Dermis microvascular lymphatic vessel endothelial cell (primary cell): ENCODE measurements at regions not wholly inside any gene's neighbourhood (a gene's known extent, or its start where the extent isn't known, plus 50 kb on each side); places are given as distances from the start of the nearest gene placed in this dataset.

Experiments
- DNase-seq, 2 donors: peaks; one replicate each; pipeline versions ENCODE4 v3.0.0 to v3.0.0-alpha.2; 2010; ENCODE audit warnings: low read depth in 2 of 2

DNA sequence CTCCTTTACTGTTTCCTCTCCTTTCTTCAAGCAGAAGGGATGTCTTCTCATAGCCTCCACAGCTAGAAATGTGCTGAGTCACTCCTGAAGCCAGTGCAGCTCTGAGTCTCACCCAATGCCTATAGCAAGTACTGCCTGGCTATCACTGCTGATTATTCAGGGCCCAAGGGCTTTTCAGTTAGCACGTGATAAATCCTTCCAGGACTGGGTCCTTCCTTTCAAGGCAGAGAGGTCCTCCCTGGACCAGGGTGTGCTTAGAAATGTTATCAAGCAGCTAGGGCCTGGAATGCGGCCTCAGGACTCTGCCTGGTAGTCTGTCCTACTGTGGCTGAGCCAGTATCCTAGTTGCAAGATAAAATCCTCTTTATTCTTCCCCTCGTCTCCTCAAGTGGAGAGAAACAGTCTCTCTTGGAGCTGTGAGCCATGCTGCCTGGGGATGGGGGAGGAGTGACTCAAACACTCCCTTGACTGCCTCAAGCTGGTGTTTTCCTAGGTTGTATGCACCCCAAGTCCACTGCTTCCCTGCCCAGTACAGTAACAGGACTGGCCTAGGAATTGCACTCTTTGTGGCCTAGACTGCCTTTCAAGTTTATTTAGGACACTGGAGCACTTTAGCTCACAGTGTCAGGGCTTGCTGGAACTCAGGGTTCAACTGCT is 198.7 kb upstream of the SERP2 start:
- no peak for DNase-seq

DNA sequence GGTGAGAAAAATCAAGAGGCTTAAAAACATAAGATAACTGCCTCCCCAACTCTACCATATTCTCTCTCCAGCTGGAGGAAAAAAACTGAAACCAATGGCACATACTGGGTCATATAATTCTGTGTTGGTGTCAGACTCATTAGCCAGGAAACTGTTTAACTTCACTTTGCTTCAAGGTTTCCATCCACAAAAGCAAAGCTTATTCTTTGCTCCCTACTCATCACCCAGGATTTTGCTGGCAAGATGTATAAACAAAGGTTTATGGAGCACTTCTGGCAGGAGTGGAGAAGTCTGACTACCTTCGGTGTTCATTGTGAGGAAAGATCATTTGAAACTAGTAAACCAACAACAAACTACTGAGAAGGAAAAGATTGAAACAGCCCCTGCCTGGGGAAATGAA is 197.5 kb upstream of the SERP2 start:
- no peak for DNase-seq

DNA sequence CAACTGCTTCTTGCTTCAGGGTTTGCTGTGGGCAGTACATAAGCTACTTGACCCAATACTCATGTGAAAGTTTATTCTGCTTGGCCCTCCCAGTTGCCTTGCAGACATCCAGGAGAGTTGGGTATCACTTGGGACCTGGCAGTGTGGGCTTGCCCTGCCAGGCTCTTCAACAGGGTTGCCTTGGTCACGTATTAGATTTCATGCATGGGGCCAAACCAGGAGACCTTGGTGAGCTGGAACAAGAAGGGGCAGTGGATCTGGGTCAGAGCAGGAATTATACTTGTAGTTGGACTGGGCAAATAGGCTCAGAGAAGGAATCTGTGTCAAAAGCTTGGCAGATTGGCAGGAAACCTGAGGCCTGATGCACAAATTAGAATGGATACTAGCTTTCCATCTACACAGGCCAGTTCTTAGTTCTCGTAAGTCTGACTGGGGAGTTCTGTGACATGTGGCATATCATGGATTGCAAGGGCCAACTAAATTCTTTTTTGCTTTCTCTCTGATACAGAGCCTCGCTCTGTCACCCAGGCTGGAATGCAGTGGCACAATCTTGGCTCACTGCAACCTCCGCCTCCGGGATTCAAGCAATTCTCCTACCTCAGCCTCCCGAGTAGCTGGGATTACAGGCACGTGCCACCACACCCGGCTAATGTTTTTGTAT is 192.6 kb upstream of the SERP2 start:
- no peak for DNase-seq

DNA sequence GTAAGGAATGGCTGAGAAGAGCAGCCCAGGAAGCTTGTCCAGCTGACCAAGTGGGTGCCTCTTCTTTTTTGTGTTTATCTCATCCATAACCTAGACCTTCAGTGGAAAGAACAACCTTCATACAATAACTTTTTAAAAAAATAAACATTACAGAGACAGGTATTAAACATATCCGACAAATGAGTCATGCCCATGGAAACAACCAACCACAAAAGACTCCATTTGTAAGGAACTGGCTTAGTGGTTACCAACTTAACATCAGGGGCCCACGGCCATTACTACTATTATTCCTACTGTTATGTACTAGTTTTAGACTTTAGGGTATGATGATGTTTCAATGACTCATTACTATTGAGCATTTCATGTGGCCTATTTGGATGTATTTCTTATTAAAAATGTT is 191.7 kb upstream of the SERP2 start:
- peak in 1 of 2 donors; percentile 22 for DNase-seq

DNA sequence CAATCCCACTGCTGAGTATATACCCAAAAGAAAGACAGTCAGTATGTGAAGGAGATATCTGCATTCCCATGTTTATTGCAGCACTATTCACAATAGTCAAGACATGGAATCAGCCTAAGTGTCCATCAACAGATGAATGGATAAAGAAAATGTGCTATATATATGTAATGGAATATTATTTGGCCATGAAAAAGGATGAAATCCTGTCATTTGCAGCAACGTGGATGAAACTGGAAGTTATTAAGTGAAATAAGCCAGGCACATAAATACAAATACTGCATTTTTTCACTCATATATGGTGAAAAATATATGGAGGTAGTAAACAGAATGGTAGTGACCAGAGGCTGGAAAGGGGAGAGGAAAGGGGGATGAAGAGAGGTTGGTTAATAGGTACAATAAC is 188.9 kb upstream of the SERP2 start:
- DNase-seq, result no peak

DNA sequence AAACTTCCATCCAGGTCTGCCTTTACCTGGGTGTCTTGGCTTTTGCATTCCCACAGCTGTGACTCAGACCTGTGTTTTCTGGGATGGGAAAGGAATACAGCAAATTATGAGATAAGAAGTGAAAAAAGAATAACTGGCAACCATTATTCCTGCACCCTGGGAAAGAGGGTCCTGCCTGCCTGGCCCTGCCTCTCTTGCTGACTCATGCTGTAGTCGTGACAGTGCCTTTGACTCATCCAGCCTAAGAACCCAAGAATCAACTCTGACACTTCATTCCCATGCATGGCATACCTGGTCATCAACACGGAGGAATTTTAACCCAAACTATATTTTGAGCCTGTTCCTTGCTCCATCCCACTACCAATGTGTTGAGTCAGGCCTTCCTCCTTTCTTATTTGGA is 185.4 kb upstream of the SERP2 start:
- peak in 1 of 2 donors; percentile 15 for DNase-seq

DNA sequence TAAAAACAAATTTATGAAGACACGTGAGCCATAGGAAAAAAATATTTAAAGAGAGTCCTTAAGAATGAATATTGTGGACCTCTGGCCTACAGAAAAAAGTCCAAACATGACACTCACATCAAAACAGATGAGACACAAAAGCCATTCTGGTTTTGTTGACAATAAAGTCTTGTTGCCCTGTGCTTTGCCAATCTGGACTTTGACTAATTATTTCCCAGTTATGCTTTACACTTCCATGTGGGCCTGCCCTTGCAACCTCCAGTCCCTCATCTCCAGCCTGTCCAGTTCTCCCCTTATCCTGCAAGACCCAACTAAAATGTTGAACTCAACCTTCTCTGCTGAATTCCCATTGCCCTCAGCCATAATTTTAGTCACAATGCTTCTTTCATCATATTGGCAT is 184.5 kb upstream of the SERP2 start:
- DNase-seq, result no peak

DNA sequence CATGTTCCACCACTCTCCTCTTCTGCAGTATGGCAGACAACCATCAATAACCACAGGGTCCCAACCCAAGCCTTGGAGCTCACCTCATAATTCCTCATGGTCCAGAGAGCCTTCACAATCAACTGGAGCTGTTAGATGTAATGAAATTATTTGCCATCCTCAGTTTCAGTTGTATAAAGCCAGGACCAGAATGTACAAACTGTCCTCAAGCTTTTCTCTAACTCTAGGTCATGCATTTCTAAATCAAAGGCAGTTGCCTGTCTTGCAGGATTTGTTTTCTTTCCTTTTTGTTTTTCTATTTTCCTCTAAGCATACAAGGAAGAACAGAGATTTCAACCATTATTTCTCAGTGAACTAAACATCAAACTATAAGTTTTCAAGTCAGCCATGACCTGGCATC is 182.5 kb upstream of the SERP2 start:
- no peak for DNase-seq

DNA sequence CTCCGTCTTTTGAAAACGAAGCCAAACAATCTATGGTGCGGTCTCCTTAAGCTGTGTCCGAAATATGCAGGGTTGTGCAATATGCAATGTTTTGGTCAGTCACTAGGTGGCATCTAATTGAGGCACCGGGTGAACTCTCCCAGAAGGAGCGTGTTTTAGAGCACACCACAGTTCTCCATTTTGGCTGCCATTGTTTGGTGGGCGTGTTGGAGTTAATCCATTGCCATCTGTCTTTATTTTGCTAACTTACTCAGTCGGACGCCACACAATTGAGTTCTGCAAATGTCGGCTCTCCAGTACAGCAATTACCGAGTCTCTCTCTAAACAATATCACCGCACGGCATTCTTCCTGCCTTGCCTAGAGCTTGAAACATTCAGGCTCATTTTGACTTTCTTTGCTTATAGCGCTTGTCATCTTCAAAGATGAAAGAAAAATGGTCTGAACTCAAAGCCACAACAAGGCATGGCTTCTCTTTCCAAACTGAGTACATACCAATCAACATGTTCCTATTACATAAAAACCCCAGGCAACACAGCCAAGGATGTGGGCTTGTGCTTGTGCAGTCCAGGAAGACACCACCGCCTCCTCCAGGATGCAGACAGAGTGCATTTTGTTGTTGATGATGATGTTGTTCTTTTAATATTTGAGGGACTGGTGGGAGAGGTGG is 182.0 kb upstream of the SERP2 start:
- DNase-seq, result peak; percentile 71 to 72

DNA sequence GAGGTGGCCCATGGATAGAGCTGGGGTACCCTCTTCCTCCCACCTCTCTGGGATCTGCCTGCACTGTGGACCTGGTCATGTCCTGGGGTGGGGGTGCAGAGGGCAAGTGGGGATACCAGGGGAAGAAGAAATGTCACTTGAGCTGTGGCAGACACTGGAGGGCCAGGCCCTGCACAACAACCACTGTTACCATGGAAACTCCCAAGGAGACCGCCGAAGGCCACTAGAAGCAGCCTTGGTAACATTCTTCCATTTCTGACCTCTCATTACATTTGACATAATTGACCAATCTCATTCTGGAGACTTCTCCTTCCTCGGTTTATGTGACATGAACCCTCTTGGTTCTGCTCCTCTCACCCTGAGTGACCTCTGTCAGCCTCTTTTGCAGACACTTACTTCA is 179.9 kb upstream of the SERP2 start:
- no peak for DNase-seq

DNA sequence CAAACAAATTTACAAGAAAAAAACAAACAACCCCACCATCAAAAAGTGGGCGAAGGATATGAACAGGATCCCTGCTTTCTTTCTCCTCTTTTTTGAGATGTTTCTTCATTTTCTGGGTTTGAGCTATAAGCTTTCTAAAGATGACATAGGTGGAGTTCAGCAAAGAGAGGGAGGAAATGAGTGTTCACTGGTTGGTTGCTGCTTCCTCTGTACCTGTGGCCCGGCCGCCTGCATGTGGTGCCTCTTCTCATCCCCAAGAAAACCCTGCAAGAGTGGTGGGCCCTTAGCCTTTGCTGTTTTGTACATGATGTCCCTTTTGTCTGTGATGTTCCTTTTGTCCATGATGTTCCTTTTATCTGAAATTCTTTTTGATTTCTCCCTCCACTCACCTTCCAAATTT is 178.4 kb upstream of the SERP2 start:
- DNase-seq, result no peak

DNA sequence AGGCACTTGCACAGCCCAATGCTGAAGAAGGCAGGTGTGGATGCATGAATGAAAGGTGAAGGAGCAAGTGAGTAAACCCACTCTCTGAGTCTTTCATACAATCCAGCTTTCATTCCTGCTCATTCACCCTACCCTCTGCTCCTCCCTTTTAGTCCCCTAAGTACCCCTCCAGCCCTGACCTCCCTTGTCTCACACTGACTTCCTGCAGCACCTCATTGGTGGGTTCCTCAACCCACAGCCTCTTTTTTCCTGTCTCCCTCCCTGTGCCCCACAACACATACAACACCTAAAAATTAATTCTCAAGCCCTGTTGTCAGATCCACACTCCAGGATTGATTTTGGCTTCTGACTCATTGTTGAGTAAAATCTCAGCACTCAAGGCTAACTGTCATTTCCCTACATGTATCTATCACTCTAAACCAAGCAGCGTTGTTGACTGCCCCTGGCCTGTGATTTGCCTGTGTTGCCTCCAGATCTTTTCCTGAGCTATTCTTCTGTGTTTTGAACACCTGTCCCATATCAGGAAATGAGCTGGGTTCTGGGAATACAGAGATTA is 177.3 kb upstream of the SERP2 start:
- peak in 1 of 2 donors; percentile 32 for DNase-seq

DNA sequence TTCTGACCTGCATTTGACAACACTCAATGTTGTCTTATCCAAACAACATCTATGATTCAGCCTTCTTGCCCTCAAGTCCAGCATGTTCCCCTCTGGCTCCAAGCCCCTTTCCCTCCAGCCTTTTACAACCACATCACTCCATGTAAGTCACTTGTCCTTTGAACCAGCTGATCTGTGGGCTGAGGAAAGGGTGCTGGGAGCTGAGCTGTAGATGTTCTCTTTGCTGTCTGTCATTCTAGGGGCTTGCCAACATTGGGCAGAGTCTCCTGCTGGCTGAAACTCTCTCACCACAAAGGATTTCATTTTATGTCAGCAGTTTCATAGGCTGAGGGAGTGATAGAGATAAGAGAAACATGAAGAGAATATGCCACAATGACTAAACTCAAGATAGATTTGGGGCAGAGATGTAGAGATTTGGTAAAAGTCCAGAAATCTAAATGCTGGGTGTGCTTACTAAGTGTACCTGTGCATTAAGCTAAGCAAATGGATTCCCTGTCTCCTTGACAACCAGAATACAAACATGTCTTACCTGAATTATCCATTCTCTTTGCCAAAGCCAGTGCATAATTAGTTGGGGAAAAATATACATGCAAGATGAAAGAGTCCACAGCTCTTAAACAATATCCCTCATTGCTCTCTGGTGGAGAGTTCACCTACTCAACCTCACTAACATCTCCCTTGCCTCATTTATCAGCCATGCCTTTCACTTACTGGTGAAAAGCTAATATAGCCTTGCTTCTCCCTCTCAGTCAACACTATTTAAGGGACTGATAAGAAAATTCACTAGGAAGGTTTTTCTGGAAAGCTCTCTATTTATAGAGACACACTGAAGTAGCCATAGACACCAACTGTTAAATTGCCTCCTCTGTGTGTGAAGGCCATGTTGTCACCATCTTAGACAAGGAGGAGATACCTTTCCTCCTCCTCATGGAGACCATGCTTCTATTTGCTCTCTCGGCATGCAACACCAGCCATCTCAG is 175.5 kb upstream of the SERP2 start:
- no peak for DNase-seq

DNA sequence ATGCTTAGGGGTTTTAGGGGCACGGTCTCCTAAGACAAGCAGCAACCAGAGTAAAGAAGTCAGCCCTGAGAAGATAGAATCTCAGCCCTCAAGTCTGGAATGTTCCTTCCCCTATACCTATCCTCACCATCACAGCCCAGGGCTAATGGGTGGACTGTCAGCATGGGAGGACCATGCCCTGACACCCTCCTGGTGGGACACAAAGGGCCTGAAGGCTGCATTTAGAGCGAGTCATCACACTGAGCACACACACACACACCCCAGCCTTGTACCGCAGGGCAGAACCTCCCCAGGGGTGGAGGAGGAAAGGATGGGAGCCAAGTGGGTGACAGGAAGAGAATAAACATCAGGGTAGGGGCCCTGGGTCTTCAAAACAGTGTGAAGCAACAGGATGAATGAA is 174.8 kb upstream of the SERP2 start:
- DNase-seq, result no peak

DNA sequence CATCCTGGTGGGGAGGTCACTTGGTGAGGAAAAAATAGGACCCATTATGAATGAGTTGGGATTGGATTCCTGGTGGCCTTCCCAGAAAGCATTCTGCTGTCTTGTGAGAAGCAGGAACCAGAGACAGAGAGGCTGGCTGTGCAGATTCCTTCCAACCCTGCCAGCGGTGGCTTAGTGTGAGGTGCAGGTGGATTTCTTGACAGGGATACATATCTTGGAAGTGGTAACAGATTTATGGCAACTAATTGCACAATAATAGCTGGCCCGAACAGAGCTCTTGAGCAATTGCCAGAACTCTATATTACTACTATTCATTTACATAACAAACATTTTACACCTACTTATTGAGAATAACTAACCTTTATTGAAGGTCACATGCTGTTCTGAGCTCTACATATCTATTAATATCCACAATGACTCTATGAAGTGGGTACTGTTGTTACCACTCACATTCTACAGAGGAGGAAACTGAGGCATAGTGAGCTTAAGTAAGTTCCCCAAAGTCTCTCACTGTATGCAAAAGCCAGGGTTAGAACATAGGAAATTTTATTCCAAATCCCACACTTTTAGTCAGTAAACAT is 173.9 kb upstream of the SERP2 start:
- DNase-seq, result no peak

DNA sequence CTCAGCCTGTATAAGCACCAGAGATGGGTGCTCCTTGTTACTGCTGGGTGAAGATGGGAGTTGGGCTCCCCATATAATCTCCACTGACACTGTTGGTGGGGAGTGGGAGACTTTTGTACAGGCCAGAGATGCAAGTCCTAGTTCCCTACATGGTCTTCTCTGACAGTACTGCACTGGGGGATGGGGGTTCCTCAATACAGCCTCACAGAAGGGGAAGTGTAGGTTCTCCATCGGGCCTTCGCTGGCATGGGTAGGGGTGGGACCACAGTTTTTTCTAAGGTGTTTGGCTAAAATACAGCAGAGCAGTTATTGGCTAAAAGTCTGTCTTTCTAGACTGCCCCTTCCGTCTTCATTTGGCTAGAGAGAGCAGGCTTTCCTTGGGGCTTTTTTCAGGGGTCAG is 167.2 kb upstream of the SERP2 start:
- DNase-seq, result no peak

DNA sequence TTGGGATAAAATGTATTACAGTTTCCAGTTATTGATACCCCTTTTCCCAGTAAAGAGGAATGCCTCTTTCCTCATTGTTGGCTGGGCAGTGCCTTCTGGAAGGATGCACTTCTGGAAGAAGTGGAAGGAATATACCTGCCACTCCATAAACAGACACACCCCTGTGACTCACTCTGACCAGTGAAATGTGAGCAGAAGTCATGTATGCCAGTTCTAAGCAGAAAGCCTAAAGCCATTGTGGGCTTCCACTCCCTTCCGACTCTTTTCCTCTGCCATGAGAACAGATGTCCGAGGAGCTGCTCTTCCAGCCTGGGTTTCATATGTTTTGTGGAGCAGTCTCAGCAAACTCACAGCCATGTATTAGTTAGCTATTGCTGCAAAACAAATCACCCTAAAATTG is 166.1 kb upstream of the SERP2 start:
- DNase-seq, result no peak

DNA sequence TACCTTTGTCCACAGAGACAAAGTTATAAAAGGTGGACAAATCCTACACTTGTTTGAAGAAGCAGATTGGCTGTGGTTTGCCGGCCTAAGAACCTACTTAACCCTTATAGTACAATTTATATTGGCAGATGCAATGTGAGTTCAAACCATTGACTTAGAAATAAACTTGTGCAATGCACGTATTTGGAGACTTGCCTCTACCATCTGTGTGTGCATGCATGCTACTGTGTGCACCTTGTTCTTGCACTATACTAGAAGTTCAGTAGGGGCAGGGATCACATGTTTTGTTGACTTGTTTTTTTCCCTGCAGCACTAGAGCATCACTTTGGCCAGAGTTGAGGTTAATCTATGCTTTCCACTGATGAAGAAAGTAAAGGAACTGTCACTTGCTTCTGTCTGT is 163.1 kb upstream of the SERP2 start:
- no peak for DNase-seq

DNA sequence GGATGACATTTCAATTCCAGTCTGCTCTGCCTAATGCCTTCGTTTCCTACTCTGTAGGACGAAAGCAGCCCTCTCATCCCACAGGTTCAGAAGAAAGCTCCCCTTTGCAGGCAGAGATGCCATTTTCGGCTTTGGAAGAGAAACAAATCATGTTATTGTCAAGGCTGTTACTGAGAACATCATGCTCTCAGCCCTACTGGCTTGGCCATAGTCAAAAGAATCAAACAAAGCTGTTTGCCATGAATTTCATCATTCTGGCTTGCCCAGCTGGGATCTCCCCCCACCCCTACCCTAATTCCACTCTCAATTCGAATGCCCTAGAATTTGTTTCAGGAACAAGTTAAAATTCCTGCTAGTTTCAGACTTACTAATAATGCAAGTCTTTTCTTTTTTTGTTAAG is 162.3 kb upstream of the SERP2 start:
- no peak for DNase-seq

DNA sequence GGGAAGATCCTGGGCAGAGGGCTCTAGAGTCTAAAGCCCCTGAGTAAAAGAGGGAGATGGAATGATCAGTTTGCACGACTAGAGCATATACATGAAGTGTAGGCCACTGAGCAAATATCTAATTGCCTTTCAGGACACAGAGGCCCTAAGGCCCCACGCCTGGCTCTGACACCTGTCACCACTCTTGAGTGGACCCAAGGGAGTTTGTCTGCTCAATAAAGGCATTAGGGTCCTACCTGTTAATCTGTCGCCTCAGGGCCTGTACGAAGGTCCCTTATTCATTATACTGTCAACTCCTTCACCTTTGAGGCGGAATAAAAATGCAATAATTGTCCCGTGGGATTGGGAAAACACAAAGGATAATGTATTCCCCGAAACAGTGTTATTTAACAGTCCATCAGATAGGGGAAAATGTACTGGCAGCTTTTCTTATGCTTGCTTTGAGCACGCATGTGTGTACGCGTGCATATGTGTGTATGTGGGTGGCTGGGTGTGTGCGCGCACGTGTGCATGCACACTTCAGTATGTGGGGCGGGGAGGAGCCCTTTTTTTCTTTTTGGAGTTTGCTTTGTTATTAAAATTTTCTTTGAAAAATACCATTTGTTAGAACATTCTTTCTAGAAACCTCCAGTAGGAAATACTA is 161.8 kb upstream of the SERP2 start:
- no peak for DNase-seq
